ENCODE measurements at regions not wholly inside any gene's neighbourhood (a gene's known extent, or its start where the extent isn't known, plus 50 kb on each side); places are given as distances from the start of the nearest gene placed in this dataset.

GRCh38 chr16:16782153-16782552 is 403.2 kb downstream of the NPIPA7 start:
- Mint-ChIP-seq H3K36me3 (ENCODE audit: insufficient read depth) (no peaks in the 10 kb centered on the region), H3K27me3 (peaks cover 31% of the 10 kb centered on the region), H3K9me3 (no peaks in the 10 kb centered on the region), H3K4me3 (no peak overlapping the region), H3K4me1 (no peaks in the 10 kb centered on the region), H3K27ac (ENCODE audit: low read depth) (no peak overlapping the region)
- ATAC-seq (replicated peaks; ENCODE audit: extremely low read depth, poor library complexity, severe bottlenecking) (no peak), DNase-seq (ENCODE audit: low spot score in 2 of 2) (no peak)

GRCh38 chr16:16788004-16788403 is 409.1 kb downstream of the NPIPA7 start:
- DNase-seq (ENCODE audit: low spot score in 2 of 2): no peak
- no peaks in the 10 kb centered on the region for H3K9me3 Mint-ChIP-seq
- peaks cover 9% of the 10 kb centered on the region for H3K27me3 Mint-ChIP-seq
- H3K36me3 Mint-ChIP-seq (ENCODE audit: insufficient read depth): no peaks in the 10 kb centered on the region
- ATAC-seq (replicated peaks; ENCODE audit: extremely low read depth, poor library complexity, severe bottlenecking): no peak
- no peak overlapping the region for H3K27ac Mint-ChIP-seq (ENCODE audit: low read depth)
- H3K4me1 Mint-ChIP-seq: no peaks in the 10 kb centered on the region
- H3K4me3 Mint-ChIP-seq: no peak overlapping the region

GRCh38 chr16:16790597-16790996 is 411.7 kb downstream of the NPIPA7 start:
- ATAC-seq (replicated peaks; ENCODE audit: extremely low read depth, poor library complexity, severe bottlenecking) (no peak), DNase-seq (ENCODE audit: low spot score in 2 of 2) (no peak)
- Mint-ChIP-seq H3K36me3 (ENCODE audit: insufficient read depth) (no peaks in the 10 kb centered on the region), H3K27ac (ENCODE audit: low read depth) (no peak overlapping the region), H3K27me3 (peaks cover 9% of the 10 kb centered on the region), H3K4me1 (no peaks in the 10 kb centered on the region), H3K4me3 (no peak overlapping the region), H3K9me3 (no peaks in the 10 kb centered on the region)

- H3K27me3 Mint-ChIP-seq: peaks cover 9% of the 10 kb centered on the region
- H3K36me3 Mint-ChIP-seq (ENCODE audit: insufficient read depth): no peaks in the 10 kb centered on the region
- DNase-seq (ENCODE audit: low spot score in 2 of 2) (no peak), ATAC-seq (replicated peaks; ENCODE audit: extremely low read depth, poor library complexity, severe bottlenecking) (no peak)
- H3K27ac Mint-ChIP-seq (ENCODE audit: low read depth): no peak overlapping the region
- no peak overlapping the region for H3K4me3 Mint-ChIP-seq
- no peaks in the 10 kb centered on the region for H3K4me1 Mint-ChIP-seq
- H3K9me3 Mint-ChIP-seq: no peaks in the 10 kb centered on the region
These were observed 412.1 kb downstream of the NPIPA7 start for GRCh38 chr16:16791051-16791450.

GRCh38 chr16:16797239-16797638 is 418.3 kb downstream of the NPIPA7 start:
- Mint-ChIP-seq H3K27me3 (peaks cover 16% of the 10 kb centered on the region), H3K27ac (ENCODE audit: low read depth) (no peak overlapping the region), H3K4me1 (no peaks in the 10 kb centered on the region), H3K36me3 (ENCODE audit: insufficient read depth) (no peaks in the 10 kb centered on the region), H3K9me3 (no peaks in the 10 kb centered on the region), H3K4me3 (no peak overlapping the region)
- ATAC-seq (replicated peaks; ENCODE audit: extremely low read depth, poor library complexity, severe bottlenecking) (no peak), DNase-seq (ENCODE audit: low spot score in 2 of 2) (no peak)

- H3K9me3 Mint-ChIP-seq: no peaks in the 10 kb centered on the region
- no peak for ATAC-seq (replicated peaks; ENCODE audit: extremely low read depth, poor library complexity, severe bottlenecking)
- no peaks in the 10 kb centered on the region for H3K4me1 Mint-ChIP-seq
- no peak overlapping the region for H3K4me3 Mint-ChIP-seq
- DNase-seq (ENCODE audit: low spot score in 2 of 2): no peak
- no peaks in the 10 kb centered on the region for H3K36me3 Mint-ChIP-seq (ENCODE audit: insufficient read depth)
- peaks cover 15% of the 10 kb centered on the region for H3K27me3 Mint-ChIP-seq
- no peak overlapping the region for H3K27ac Mint-ChIP-seq (ENCODE audit: low read depth)
These were observed 419.6 kb downstream of the NPIPA7 start for GRCh38 chr16:16798504-16798903.

DNA sequence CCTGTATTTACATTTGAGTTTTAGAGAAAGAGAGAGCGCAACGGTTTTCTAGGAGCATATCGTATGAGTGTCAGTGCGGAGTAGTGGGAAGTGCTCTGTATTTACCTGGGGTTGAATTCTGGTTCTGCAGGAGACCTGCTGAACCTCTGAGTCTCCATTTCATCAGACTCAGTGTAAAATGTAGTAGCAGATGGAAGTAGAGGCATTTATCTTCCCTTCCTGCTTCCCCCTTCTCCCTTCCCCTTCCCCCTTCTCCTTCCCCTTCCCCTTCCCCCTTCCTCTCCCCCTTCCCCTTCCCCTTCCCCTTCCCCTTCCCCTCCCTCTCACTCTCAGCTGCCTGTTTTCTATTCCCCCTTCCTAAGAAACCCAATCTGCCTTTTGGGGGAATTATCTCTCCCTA is 426.9 kb downstream of the NPIPA7 start:
- DNase-seq (ENCODE audit: low spot score in 2 of 2) (no peak), ATAC-seq (replicated peaks; ENCODE audit: extremely low read depth, poor library complexity, severe bottlenecking) (no peak)
- H3K27ac Mint-ChIP-seq (ENCODE audit: low read depth): no peak overlapping the region
- H3K4me3 Mint-ChIP-seq: no peak overlapping the region
- H3K27me3 Mint-ChIP-seq: peaks cover 33% of the 10 kb centered on the region
- no peaks in the 10 kb centered on the region for H3K4me1 Mint-ChIP-seq
- H3K9me3 Mint-ChIP-seq: no peaks in the 10 kb centered on the region
- H3K36me3 Mint-ChIP-seq (ENCODE audit: insufficient read depth): no peaks in the 10 kb centered on the region

DNA sequence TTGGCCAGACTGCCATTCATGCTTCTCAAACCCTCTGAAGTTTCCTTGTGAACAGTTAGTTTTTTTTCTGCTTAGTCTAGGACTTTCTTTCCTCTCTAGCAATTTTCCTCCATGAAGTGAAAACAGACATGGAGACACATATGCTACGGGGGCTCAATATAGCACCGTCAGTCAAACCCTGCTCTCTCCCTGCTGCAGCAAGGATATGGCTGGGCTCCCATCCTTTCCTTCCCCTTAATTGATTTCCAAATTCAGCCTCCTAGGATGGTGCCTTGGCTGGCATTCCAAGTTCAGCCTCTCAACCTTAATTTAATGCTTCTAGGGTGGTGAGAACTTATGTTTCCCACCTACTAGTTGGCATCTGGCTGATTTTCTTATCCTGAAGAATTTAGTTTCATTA is 436.7 kb downstream of the NPIPA7 start:
- Mint-ChIP-seq H3K4me1 (no peaks in the 10 kb centered on the region), H3K9me3 (peaks cover 6% of the 10 kb centered on the region), H3K4me3 (no peak overlapping the region), H3K27ac (ENCODE audit: low read depth) (no peak overlapping the region), H3K27me3 (peaks cover 20% of the 10 kb centered on the region), H3K36me3 (ENCODE audit: insufficient read depth) (no peaks in the 10 kb centered on the region)
- DNase-seq (ENCODE audit: low spot score in 2 of 2) (no peak), ATAC-seq (replicated peaks; ENCODE audit: extremely low read depth, poor library complexity, severe bottlenecking) (no peak)

DNA sequence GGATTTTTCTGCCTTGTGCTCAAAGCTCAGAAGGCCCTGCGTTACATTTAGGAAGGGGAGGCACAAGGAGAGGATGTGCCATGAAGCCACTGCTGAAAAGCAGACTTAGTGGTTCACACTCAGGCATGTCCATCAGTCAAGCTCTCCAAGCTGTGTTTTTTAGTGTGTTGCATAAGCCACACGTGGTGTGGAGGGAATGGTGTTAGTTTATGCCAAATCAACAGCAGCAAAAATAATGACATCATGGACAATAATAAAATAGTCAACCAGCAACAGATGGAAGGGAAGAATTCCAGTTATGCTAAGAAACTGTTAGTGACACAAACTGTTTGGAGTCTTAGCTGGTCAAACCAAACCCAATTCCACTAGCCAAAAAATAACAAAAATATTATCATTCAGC is 438.3 kb downstream of the NPIPA7 start:
- Mint-ChIP-seq H3K27me3 (peaks cover 9% of the 10 kb centered on the region), H3K27ac (ENCODE audit: low read depth) (no peak overlapping the region), H3K4me1 (no peaks in the 10 kb centered on the region), H3K36me3 (ENCODE audit: insufficient read depth) (no peaks in the 10 kb centered on the region), H3K9me3 (peaks cover 13% of the 10 kb centered on the region), H3K4me3 (no peak overlapping the region)
- DNase-seq (ENCODE audit: low spot score in 2 of 2) (no peak), ATAC-seq (replicated peaks; ENCODE audit: extremely low read depth, poor library complexity, severe bottlenecking) (no peak)

GRCh38 chr16:16821261-16821660 is 442.3 kb downstream of the NPIPA7 start:
- no peaks in the 10 kb centered on the region for H3K4me1 Mint-ChIP-seq
- DNase-seq (ENCODE audit: low spot score in 2 of 2): no peak
- H3K36me3 Mint-ChIP-seq (ENCODE audit: insufficient read depth): no peaks in the 10 kb centered on the region
- peaks cover 13% of the 10 kb centered on the region for H3K9me3 Mint-ChIP-seq
- no peak overlapping the region for H3K4me3 Mint-ChIP-seq
- H3K27ac Mint-ChIP-seq (ENCODE audit: low read depth): no peak overlapping the region
- no peak for ATAC-seq (replicated peaks; ENCODE audit: extremely low read depth, poor library complexity, severe bottlenecking)
- peaks cover 20% of the 10 kb centered on the region for H3K27me3 Mint-ChIP-seq

DNA sequence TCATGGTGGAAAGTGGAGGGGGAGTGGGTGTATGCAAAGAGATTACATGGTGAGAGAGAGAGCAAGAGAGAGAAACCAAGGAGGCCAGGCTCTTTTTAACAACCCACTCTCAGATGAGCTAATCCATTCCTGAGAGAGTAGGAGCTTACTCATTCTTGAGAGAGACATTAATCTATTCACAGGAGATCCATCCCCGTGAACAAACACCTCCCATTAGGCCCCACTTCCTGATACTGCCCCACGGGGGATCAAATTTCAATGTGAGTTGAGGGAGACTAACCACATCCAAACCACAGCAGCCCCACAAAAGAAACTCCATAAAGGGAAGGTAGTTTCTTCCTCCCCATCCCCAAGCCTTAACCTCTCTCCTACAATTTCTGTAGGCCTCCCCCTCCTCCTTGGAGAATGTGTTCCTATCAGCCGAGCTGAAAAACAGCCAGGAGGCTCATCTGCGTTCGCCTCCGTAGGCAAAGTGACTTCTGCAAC is 450.0 kb downstream of the NPIPA7 start:
- Mint-ChIP-seq H3K36me3 (ENCODE audit: insufficient read depth) (no peaks in the 10 kb centered on the region), H3K4me3 (no peak overlapping the region), H3K27ac (ENCODE audit: low read depth) (no peak overlapping the region), H3K9me3 (no peaks in the 10 kb centered on the region), H3K27me3 (peaks cover 64% of the 10 kb centered on the region), H3K4me1 (no peaks in the 10 kb centered on the region)
- DNase-seq (ENCODE audit: low spot score in 2 of 2) (no peak), ATAC-seq (replicated peaks; ENCODE audit: extremely low read depth, poor library complexity, severe bottlenecking) (no peak)

- Mint-ChIP-seq H3K27me3 (peaks cover 61% of the 10 kb centered on the region), H3K9me3 (no peaks in the 10 kb centered on the region), H3K4me3 (no peak overlapping the region), H3K4me1 (no peaks in the 10 kb centered on the region), H3K27ac (ENCODE audit: low read depth) (no peak overlapping the region), H3K36me3 (ENCODE audit: insufficient read depth) (no peaks in the 10 kb centered on the region)
- DNase-seq (ENCODE audit: low spot score in 2 of 2): no peak
- ATAC-seq (replicated peaks; ENCODE audit: extremely low read depth, poor library complexity, severe bottlenecking): no peak
These were observed 451.5 kb downstream of the NPIPA7 start for GRCh38 chr16:16830401-16830800.

DNA sequence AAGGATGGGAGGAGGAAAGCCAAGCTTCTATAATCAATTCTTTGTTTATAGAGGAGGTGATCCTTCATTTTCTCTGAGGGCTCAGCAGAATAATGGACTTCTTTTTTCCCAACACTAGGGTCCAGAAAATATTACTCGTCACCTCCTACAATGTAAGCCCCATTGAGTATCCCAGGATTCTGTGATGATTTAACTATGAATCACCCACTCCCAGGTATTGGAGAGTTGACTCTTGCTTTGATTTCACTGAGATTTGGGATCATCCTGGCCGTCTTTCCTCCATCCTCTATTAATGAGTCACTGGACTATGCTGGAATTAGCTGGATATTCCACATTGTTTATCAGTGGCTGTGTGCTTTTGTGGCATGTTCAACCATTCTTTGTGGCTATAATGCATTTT is 452.0 kb downstream of the NPIPA7 start:
- H3K9me3 Mint-ChIP-seq: no peaks in the 10 kb centered on the region
- H3K4me3 Mint-ChIP-seq: no peak overlapping the region
- no peaks in the 10 kb centered on the region for H3K4me1 Mint-ChIP-seq
- peaks cover 56% of the 10 kb centered on the region for H3K27me3 Mint-ChIP-seq
- H3K27ac Mint-ChIP-seq (ENCODE audit: low read depth): no peak overlapping the region
- DNase-seq (ENCODE audit: low spot score in 2 of 2): no peak
- no peak for ATAC-seq (replicated peaks; ENCODE audit: extremely low read depth, poor library complexity, severe bottlenecking)
- H3K36me3 Mint-ChIP-seq (ENCODE audit: insufficient read depth): no peaks in the 10 kb centered on the region

- Mint-ChIP-seq H3K4me1 (no peaks in the 10 kb centered on the region), H3K4me3 (no peak overlapping the region), H3K27me3 (peaks cover 56% of the 10 kb centered on the region), H3K9me3 (no peaks in the 10 kb centered on the region), H3K27ac (ENCODE audit: low read depth) (no peak overlapping the region), H3K36me3 (ENCODE audit: insufficient read depth) (no peaks in the 10 kb centered on the region)
- DNase-seq (ENCODE audit: low spot score in 2 of 2): no peak
- no peak for ATAC-seq (replicated peaks; ENCODE audit: extremely low read depth, poor library complexity, severe bottlenecking)
These were observed 454.2 kb downstream of the NPIPA7 start for GRCh38 chr16:16833165-16833564.

Data from central memory CD8-positive, alpha-beta T cell (primary cell).